ENCODE measurements at regions not wholly inside any gene's neighbourhood (a gene's known extent, or its start where the extent isn't known, plus 50 kb on each side); places are given as distances from the start of the nearest gene placed in this dataset.

GRCh38 chrX:26026179-26026578 is 112.0 kb upstream of the MAGEB18 start:
- no peak for TF ChIP-seq CTCF (conservative IDR thresholded peaks at IDR 0.05; ENCODE audit: low read depth, low read length)
- TF ChIP-seq EZH2 (IDR thresholded peaks at IDR 0.05; ENCODE audit: borderline replicate concordance, low read depth, low read length, poor library complexity, severe bottlenecking) = no peak
